HepG2 (cell line): ENCODE measurements at regions not wholly inside any gene's neighbourhood (a gene's known extent, or its start where the extent isn't known, plus 50 kb on each side); places are given as distances from the start of the nearest gene placed in this dataset.
A peak's percentile ranks its signal among the peaks of the same experiment; 100 is the strongest.

Experiments
- ATAC-seq: fragments of 200-7000 bp; cut with Tn5 transposase; 3 replicates; pipeline ENCODE4 v1.9.1; 2020; ENCODE audit warnings: mild to moderate bottlenecking, moderate library complexity
- BruUV-seq: library from RNA; stranded (reverse); fragments of 400-500 nt; replicated peaks from 2 replicates; lab custom pipeline; 2021; lab: Mats Ljungman, UMichigan
- CTCF ChIA-PET: fragments of 300-600 bp; formaldehyde crosslinking; extraction: SDS; loops from one replicate; lab custom pipeline; 2021; ENCODE audit warnings: low total read pairs, inconsistent platforms, low intra/inter-chr PET ratio; lab: Yijun Ruan, JAX
- POLR2A ChIA-PET: fragments of 350-600 bp; sonication (Branson Sonifier 250); formaldehyde crosslinking; loops from one replicate; lab custom pipeline; 2020; ENCODE audit warnings: antibody characterized with exemption, inconsistent platforms; lab: Yijun Ruan, JAX
- DNase-seq: peaks from one replicate; pipeline ENCODE4 v3.0.0-alpha.2; 2015; ENCODE audit warnings: low spot score
- FAIRE-seq: peaks from 3 replicates; lab custom pipeline; 2011; peaks lifted over from hg19 to GRCh38; lab: Jason Lieb, UNC
- H2AFZ ChIP-seq: one replicate; pipeline ENCODE4 v1.6.1; 2011; ENCODE audit warnings: low read length, inconsistent platforms
- H3K27ac ChIP-seq: fragments of 300-600 bp; 3 replicates; pipeline ENCODE4 v1.8.0; 2011; ENCODE audit warnings: mixed run types, mild to moderate bottlenecking, mixed read lengths, low read length, inconsistent platforms; ENCODE audit not compliant: insufficient read depth; ENCODE audit errors: extremely low read length
- H3K27me3 ChIP-seq, 2 experiments: fragments of 200-600 bp in 1 of 2; 2 replicates in 1 of 2; 3 replicates in 1 of 2; pipeline versions ENCODE4 v1.6.0 to v1.8.0; 2011; ENCODE audit warnings: low read length in 2 of 2, mild to moderate bottlenecking in 2 of 2, moderate library complexity in 2 of 2, inconsistent platforms in 1 of 2; ENCODE audit not compliant: insufficient read depth in 2 of 2, control insufficient read depth in 1 of 2
- H3K36me3 ChIP-seq, 2 experiments: fragments of 200-600 bp in 1 of 2; replicated peaks in 1 of 2; 2 replicates in 1 of 2; 3 replicates in 1 of 2; pipeline versions ENCODE4 v1.5.1 to v1.8.0; 2011; ENCODE audit warnings: low read length in 2 of 2, inconsistent platforms in 1 of 2; ENCODE audit not compliant: insufficient read depth in 2 of 2, control insufficient read depth in 1 of 2
- H3K4me1 ChIP-seq: 2 replicates; pipeline ENCODE4 v1.5.1; 2012; ENCODE audit warnings: low read length, inconsistent platforms; ENCODE audit not compliant: insufficient read depth
- H3K4me2 ChIP-seq: 2 replicates; pipeline ENCODE4 v1.6.0; 2011; ENCODE audit warnings: low read depth, low read length, inconsistent platforms
- H3K4me3 ChIP-seq, 3 experiments: fragments of 200-600 bp in 1 of 3; sonication (generic), shearing (Covaris generic) in 1 of 3; replicated peaks in 1 of 3; 2 replicates each; pipeline ENCODE4 v1.5.1; 2011 to 2016; ENCODE audit warnings: low read length in 3 of 3, inconsistent platforms in 2 of 3, low read depth in 2 of 3, mild to moderate bottlenecking in 2 of 3, control low read depth in 1 of 3, mixed read lengths in 1 of 3; ENCODE audit not compliant: insufficient read depth in 1 of 3
- H3K79me2 ChIP-seq: one replicate; pipeline ENCODE4 v1.6.1; 2011; ENCODE audit warnings: low read length, inconsistent platforms; ENCODE audit not compliant: insufficient read depth
- H3K9ac ChIP-seq: 2 replicates; pipeline ENCODE4 v1.6.0; 2011; ENCODE audit warnings: mild to moderate bottlenecking, low read depth, low read length, inconsistent platforms; ENCODE audit not compliant: insufficient read depth
- H3K9me3 ChIP-seq: 2 replicates; pipeline ENCODE4 v1.5.1; 2012; ENCODE audit warnings: mild to moderate bottlenecking, low read length
- H4K20me1 ChIP-seq: 2 replicates; pipeline ENCODE4 v1.6.0; 2011; ENCODE audit warnings: inconsistent platforms, mild to moderate bottlenecking, low read length, moderate library complexity; ENCODE audit not compliant: insufficient read depth
- AGO1 ChIP-seq: fragments of 200-400 bp; formaldehyde crosslinking; IDR thresholded peaks from 2 replicates; pipeline ENCODE4 v1.6.1; 2017; ENCODE audit warnings: mild to moderate bottlenecking, low read depth, low read length, moderate library complexity; ENCODE audit not compliant: poor library complexity, severe bottlenecking
- CEBPB ChIP-seq: IDR thresholded peaks from 2 replicates; pipeline ENCODE4 v1.6.1; 2011; ENCODE audit warnings: low read depth, low read length, improper control_type of control experiment, borderline replicate concordance
- FOXC1 ChIP-seq: sonication (generic); formaldehyde crosslinking; IDR thresholded peaks from 2 replicates; pipeline ENCODE4 v1.8.0; 2022; ENCODE audit warnings: mild to moderate bottlenecking, missing genetic modification reagents, borderline replicate concordance
- FUBP1 ChIP-seq: sonication (generic); formaldehyde crosslinking; IDR thresholded peaks from 2 replicates; pipeline ENCODE4 v1.5.1; 2020; ENCODE audit warnings: missing genetic modification reagents, mild to moderate bottlenecking, borderline replicate concordance
- NR2C2 ChIP-seq: sonication (generic); formaldehyde crosslinking; IDR thresholded peaks from 2 replicates; pipeline ENCODE4 v1.4.0; 2020; ENCODE audit warnings: missing genetic modification reagents, mild to moderate bottlenecking, moderate library complexity, borderline replicate concordance
- RARG ChIP-seq: sonication (generic); formaldehyde crosslinking; IDR thresholded peaks from 2 replicates; pipeline ENCODE4 v1.4.0; 2020; ENCODE audit warnings: low read depth, mild to moderate bottlenecking, missing genetic modification reagents
- SMAD9 ChIP-seq: sonication (generic); formaldehyde crosslinking; IDR thresholded peaks from 2 replicates; pipeline ENCODE4 v1.5.1; 2020; ENCODE audit warnings: mild to moderate bottlenecking, missing genetic modification reagents
- SMYD3 ChIP-seq: sonication (generic); formaldehyde crosslinking; IDR thresholded peaks from 2 replicates; pipeline ENCODE4 v1.8.1; 2023; ENCODE audit warnings: mild to moderate bottlenecking, missing genetic modification reagents
- THAP8 ChIP-seq: sonication (generic); formaldehyde crosslinking; IDR thresholded peaks from 2 replicates; pipeline ENCODE4 v1.5.1; 2020; ENCODE audit warnings: missing genetic modification reagents, mild to moderate bottlenecking, borderline replicate concordance
- TOE1 ChIP-seq: sonication (generic); formaldehyde crosslinking; IDR thresholded peaks from 2 replicates; pipeline ENCODE4 v1.4.0; 2020; ENCODE audit warnings: mild to moderate bottlenecking, missing genetic modification reagents
- ZHX2 ChIP-seq, 2 experiments: sonication (generic) in 1 of 2; formaldehyde crosslinking in 1 of 2; IDR thresholded peaks; 2 replicates each; pipeline versions ENCODE4 v1.6.1 to v1.9.0; 2014 to 2022; ENCODE audit warnings: antibody characterized with exemption in 1 of 2, borderline replicate concordance in 1 of 2, inconsistent platforms in 1 of 2, low read depth in 1 of 2, missing genetic modification reagents in 1 of 2
- ZNF546 ChIP-seq: sonication (generic); formaldehyde crosslinking; conservative IDR thresholded peaks from 2 replicates; pipeline ENCODE4 v1.8.1; 2023; ENCODE audit warnings: mild to moderate bottlenecking, missing genetic modification reagents
- WGBS: methylation state at CpG from one replicate; pipeline ENCODE4 v1.1.6; 2017; ENCODE audit warnings: low lambda C conversion rate; 5-methylcytosine and 5-hydroxymethylcytosine counted together
- in situ Hi-C: cut with HindIII; loops from 2 replicates; pipeline ENCODE4 v1.10.0; 2017; ENCODE audit warnings: low pct_unique_long_range_greater_than_20kb; ENCODE audit not compliant: extremely low pct_ligation_motif_present
- intact Hi-C: fragments of 100-400 bp; cut with micrococcal nuclease; formaldehyde crosslinking; loops from one replicate; pipeline ENCODE4 v1.10.0; 2022; ENCODE audit not compliant: unreplicated experiment

DNA sequence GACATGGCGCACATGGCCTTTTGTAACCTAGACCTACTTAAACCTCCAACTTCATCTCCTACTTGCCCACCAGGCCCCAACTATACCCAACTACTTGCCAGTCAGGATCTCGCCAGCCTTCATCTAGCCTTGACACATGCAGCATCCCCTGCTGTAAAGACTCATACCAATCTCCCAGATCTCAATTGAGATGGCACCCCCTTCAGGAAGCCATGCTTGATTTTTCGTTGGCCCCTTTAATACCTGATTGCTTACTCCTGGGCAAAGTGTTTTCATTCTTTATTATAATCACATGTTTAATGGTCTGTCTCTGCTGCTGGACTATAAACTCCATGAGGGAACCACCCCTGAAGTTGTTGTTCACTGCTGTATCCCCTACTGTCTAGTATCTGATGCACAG lies 150.8 kb downstream of the SOX2 start (continued):
- TF ChIP-seq ZHX2 (IDR thresholded peaks at IDR 0.05; ENCODE audit: low read depth) (no peak), ZHX2 (CRISPR knock-in tag; IDR thresholded peaks at IDR 0.05; ENCODE audit: borderline replicate concordance) (no peak), FOXC1 (CRISPR knock-in tag) (no peak), CEBPB (no peak), RARG (CRISPR knock-in tag) (no peak)
- TF ChIP-seq, all 625 proteins: peak for 0

GRCh38 chr3:181868576-181869082 lies 156.9 kb downstream of the SOX2 start:
- no peak overlapping the region for H3K27ac ChIP-seq
- no peak overlapping the region for H3K4me3 ChIP-seq
- H3K79me2 ChIP-seq, result no peaks in the 10 kb centered on the region
- WGBS, result 6% methylated on average over 4 of the region's 4 CpGs
- DNase-seq, result no peak
- intact Hi-C loops (no loop called here), in situ Hi-C loops (no loop called here)
- FAIRE-seq, result no peak
- H4K20me1 ChIP-seq, result no peaks in the 10 kb centered on the region
- no peaks in the 10 kb centered on the region for H3K9me3 ChIP-seq
- ChIA-PET CTCF (no interaction called here), POLR2A (no interaction called here)
- no peak overlapping the region for H2AFZ ChIP-seq
- no peak overlapping the region for H3K4me2 ChIP-seq
- no peaks in the 10 kb centered on the region for H3K4me1 ChIP-seq
- H3K27me3 ChIP-seq, result no peaks in the 10 kb centered on the region
- H3K36me3 ChIP-seq, result no peaks in the 10 kb centered on the region
- peak; percentile 39; the same call in 1 of the 3 replicates for ATAC-seq
- no peak overlapping the region for H3K9ac ChIP-seq
- BruUV-seq, result no TSS peak
- TF ChIP-seq SMYD3 (CRISPR knock-in tag) (no peak), THAP8 (no peak), ZNF546 (CRISPR knock-in tag) (no peak), NR2C2 (CRISPR knock-in tag) (no peak), FUBP1 (CRISPR knock-in tag) (no peak), AGO1 (no peak), TOE1 (no peak), SMAD9 (no peak)
